Endothelial cell of umbilical vein (primary cell): ENCODE measurements at regions not wholly inside any gene's neighbourhood (a gene's known extent, or its start where the extent isn't known, plus 50 kb on each side); places are given as distances from the start of the nearest gene placed in this dataset.

Experiments
- BruUV-seq: library from RNA; stranded (reverse); fragments of 400-500 nt; replicated peaks from 2 replicates; lab custom pipeline; 2021; lab: Mats Ljungman, UMichigan
- CTCF ChIA-PET: fragments of 300-600, 350-600 bp; sonication (Branson Sonifier 250); formaldehyde crosslinking; loops from one replicate; lab custom pipeline; 2021; ENCODE audit warnings: antibody characterized with exemption, inconsistent platforms; lab: Charles Lee
- POLR2A ChIA-PET: fragments of 300-600, 350-600 bp; sonication (Branson Sonifier 250); formaldehyde crosslinking; loops from one replicate; lab custom pipeline; 2021; ENCODE audit warnings: antibody characterized with exemption, inconsistent platforms; lab: Charles Lee
- DNase-seq: peaks from one replicate; pipeline ENCODE4 v3.0.0-alpha.2; 2011; ENCODE audit warnings: low read depth, low spot score
- FAIRE-seq: peaks from 2 replicates; lab custom pipeline; 2011; peaks lifted over from hg19 to GRCh38; lab: Jason Lieb, UNC
- H2AFZ ChIP-seq: 2 replicates; pipeline ENCODE4 v1.6.0; 2012; ENCODE audit warnings: low read depth, low read length, control low read depth, inconsistent platforms
- H3K27ac ChIP-seq: 2 replicates; pipeline ENCODE4 v1.5.1; 2011; ENCODE audit warnings: low read depth, mild to moderate bottlenecking, control low read depth, low read length, moderate library complexity; ENCODE audit not compliant: insufficient read depth
- H3K27me3 ChIP-seq, 2 experiments: 2 replicates each; pipeline versions ENCODE4 v1.6.0 to v1.6.1; 2011; ENCODE audit warnings: low read length in 2 of 2, mixed read lengths in 1 of 2; ENCODE audit not compliant: control insufficient read depth in 2 of 2, insufficient read depth in 2 of 2
- H3K36me3 ChIP-seq, 2 experiments: 2 replicates in 1 of 2; 3 replicates in 1 of 2; pipeline ENCODE4 v1.5.1; 2011; ENCODE audit warnings: low read length in 2 of 2, mild to moderate bottlenecking in 1 of 2, moderate library complexity in 1 of 2; ENCODE audit not compliant: control insufficient read depth in 2 of 2, insufficient read depth in 2 of 2; ENCODE audit errors: extremely low read depth in 1 of 2
- H3K4me1 ChIP-seq: 3 replicates; pipeline ENCODE4 v1.5.1; 2011; ENCODE audit warnings: mild to moderate bottlenecking, low read length; ENCODE audit not compliant: control insufficient read depth, insufficient read depth; ENCODE audit errors: extremely low read depth
- H3K4me2 ChIP-seq: 2 replicates; pipeline ENCODE4 v1.6.1; 2011; ENCODE audit warnings: low read length, control low read depth, mixed read lengths; ENCODE audit not compliant: insufficient read depth
- H3K4me3 ChIP-seq, 3 experiments: fragments of 200-600 bp in 1 of 3; sonication (generic), shearing (Covaris generic) in 1 of 3; replicated peaks in 1 of 3; 2 replicates each; pipeline ENCODE4 v1.5.1; 2011 to 2016; ENCODE audit warnings: control low read depth in 3 of 3, low read length in 3 of 3, mild to moderate bottlenecking in 2 of 3, inconsistent platforms in 1 of 3, low read depth in 1 of 3, moderate library complexity in 1 of 3; ENCODE audit not compliant: insufficient read depth in 1 of 3
- H3K79me2 ChIP-seq: 2 replicates; pipeline ENCODE4 v1.6.0; 2012; ENCODE audit warnings: low read length, inconsistent platforms; ENCODE audit not compliant: control insufficient read depth, insufficient read depth
- H3K9ac ChIP-seq: replicated peaks from 2 replicates; pipeline ENCODE3; 2011; ENCODE audit warnings: low read length, control low read depth; ENCODE audit not compliant: insufficient read depth; ENCODE audit errors: extremely low read depth
- H3K9me1 ChIP-seq: replicated peaks from 3 replicates; pipeline ENCODE4 v1.6.0; 2011; ENCODE audit warnings: mild to moderate bottlenecking, low read length; ENCODE audit not compliant: control insufficient read depth, insufficient read depth; ENCODE audit errors: extremely low read depth
- H3K9me3 ChIP-seq: replicated peaks from 2 replicates; pipeline ENCODE4 v1.5.1; 2012; ENCODE audit warnings: low read length, inconsistent platforms; ENCODE audit not compliant: control insufficient read depth, insufficient read depth
- H4K20me1 ChIP-seq: replicated peaks from 2 replicates; pipeline ENCODE3; 2011; ENCODE audit warnings: mild to moderate bottlenecking, low read length; ENCODE audit not compliant: control insufficient read depth, insufficient read depth; ENCODE audit errors: extremely low read depth
- EZH2 ChIP-seq: IDR thresholded peaks from 2 replicates; pipeline ENCODE4 v1.6.1; 2012; ENCODE audit warnings: borderline replicate concordance, low read depth, mild to moderate bottlenecking, moderate library complexity, low read length, inconsistent platforms; ENCODE audit not compliant: severe bottlenecking
- FOS ChIP-seq: IDR thresholded peaks from 2 replicates; pipeline ENCODE4 v1.6.1; 2011; ENCODE audit warnings: mild to moderate bottlenecking, low read length, moderate library complexity, borderline replicate concordance; ENCODE audit not compliant: insufficient read depth
- GATA2 ChIP-seq: IDR thresholded peaks from 2 replicates; pipeline ENCODE4 v1.7.0; 2011; ENCODE audit warnings: low read depth, mild to moderate bottlenecking, moderate library complexity, mixed read lengths, low read length; ENCODE audit not compliant: insufficient read length, insufficient read depth
- JUN ChIP-seq: IDR thresholded peaks from 2 replicates; pipeline ENCODE4 v1.6.1; 2011; ENCODE audit warnings: borderline replicate concordance, low read depth; ENCODE audit not compliant: insufficient read length, insufficient read depth
- MYC ChIP-seq: IDR thresholded peaks from one replicate; pipeline ENCODE4 v1.6.1; 2011; ENCODE audit warnings: mild to moderate bottlenecking, low read depth, low read length
- POLR2A ChIP-seq: IDR thresholded peaks from 2 replicates; pipeline ENCODE4 v1.6.1; 2012; ENCODE audit warnings: low read depth, mild to moderate bottlenecking, control low read depth, low read length
- POLR2AphosphoS5 ChIP-seq: IDR thresholded peaks from 2 replicates; pipeline ENCODE4 v1.6.1; 2012; ENCODE audit warnings: low read depth, mild to moderate bottlenecking, control low read depth, low read length, moderate library complexity; ENCODE audit not compliant: insufficient read depth
- dilution Hi-C: fragments of 300-500 bp; cut with MboI; formaldehyde crosslinking; loops from one replicate; pipeline ENCODE4 v1.15.0; 2019; ENCODE audit warnings: low sequenced_read_pairs; ENCODE audit not compliant: extremely low pct_ligation_motif_present
- intact Hi-C: fragments of 100-400 bp; cut with micrococcal nuclease; formaldehyde crosslinking; loops from one replicate; pipeline ENCODE4 v1.10.0; 2022
- TF ChIP-seq, protein P1 (sequence below): IDR thresholded peaks from 2 replicates; pipeline ENCODE4 v1.6.1; 2011; ENCODE audit not compliant: insufficient read depth, insufficient read length
- TF ChIP-seq, protein P2 (sequence below), 2 donors: IDR thresholded peaks; 1 replicate in 1 of 2; 2 replicates in 1 of 2; pipeline ENCODE4 v1.5.1; 2011; ENCODE audit warnings: low read length in 2 of 2, mild to moderate bottlenecking in 2 of 2, moderate library complexity in 2 of 2, control low read depth in 1 of 2, inconsistent platforms in 1 of 2, low read depth in 1 of 2; ENCODE audit not compliant: insufficient read depth in 1 of 2; ENCODE audit errors: extremely low read depth in 1 of 2

DNA sequence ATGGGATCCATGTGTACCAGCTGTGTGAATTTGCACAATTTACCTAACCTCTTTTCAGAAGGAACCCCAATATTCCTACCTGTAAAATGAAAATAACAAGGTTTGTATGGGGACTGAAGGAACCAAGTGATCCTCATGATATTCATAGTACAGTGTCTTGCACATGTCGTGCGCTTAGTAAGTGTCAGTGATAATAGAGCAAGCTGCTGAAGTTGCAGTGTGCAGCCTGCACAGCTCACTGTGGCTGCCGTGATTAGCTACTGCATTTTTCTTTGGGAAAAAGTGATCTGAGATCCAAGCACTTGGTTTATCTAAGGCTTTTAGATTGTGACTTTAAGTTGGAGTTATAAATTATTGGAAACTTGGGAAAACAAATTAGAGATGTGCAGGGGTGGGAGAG lies 135.9 kb upstream of the FRY start:
- no peak overlapping the region for H3K9ac ChIP-seq
- H3K9me1 ChIP-seq, result no peaks in the 10 kb centered on the region
- H2AFZ ChIP-seq, result no peak overlapping the region
- no peaks in the 10 kb centered on the region for H3K4me1 ChIP-seq
- no peaks in the 10 kb centered on the region for H3K36me3 ChIP-seq
- intact Hi-C loops (no loop called here), dilution Hi-C loops (no loop called here)
- BruUV-seq, result no TSS peak
- ChIA-PET POLR2A (no interaction called here), CTCF (interaction anchor here (4.9 kb wide), 1 partner anchor 14 kb away, joined by 33 read pairs; no protein-coding TSS in a partner anchor)
- H4K20me1 ChIP-seq, result no peaks in the 10 kb centered on the region
- no peak overlapping the region for H3K4me3 ChIP-seq
- TF ChIP-seq JUN (no peak), GATA2 (no peak), POLR2AphosphoS5 (no peak), POLR2A (no peak), FOS (no peak), MYC (no peak), EZH2 (no peak)
- TF ChIP-seq, protein P1, sequence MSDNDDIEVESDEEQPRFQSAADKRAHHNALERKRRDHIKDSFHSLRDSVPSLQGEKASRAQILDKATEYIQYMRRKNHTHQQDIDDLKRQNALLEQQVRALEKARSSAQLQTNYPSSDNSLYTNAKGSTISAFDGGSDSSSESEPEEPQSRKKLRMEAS, result no peak
- TF ChIP-seq, protein P2, sequence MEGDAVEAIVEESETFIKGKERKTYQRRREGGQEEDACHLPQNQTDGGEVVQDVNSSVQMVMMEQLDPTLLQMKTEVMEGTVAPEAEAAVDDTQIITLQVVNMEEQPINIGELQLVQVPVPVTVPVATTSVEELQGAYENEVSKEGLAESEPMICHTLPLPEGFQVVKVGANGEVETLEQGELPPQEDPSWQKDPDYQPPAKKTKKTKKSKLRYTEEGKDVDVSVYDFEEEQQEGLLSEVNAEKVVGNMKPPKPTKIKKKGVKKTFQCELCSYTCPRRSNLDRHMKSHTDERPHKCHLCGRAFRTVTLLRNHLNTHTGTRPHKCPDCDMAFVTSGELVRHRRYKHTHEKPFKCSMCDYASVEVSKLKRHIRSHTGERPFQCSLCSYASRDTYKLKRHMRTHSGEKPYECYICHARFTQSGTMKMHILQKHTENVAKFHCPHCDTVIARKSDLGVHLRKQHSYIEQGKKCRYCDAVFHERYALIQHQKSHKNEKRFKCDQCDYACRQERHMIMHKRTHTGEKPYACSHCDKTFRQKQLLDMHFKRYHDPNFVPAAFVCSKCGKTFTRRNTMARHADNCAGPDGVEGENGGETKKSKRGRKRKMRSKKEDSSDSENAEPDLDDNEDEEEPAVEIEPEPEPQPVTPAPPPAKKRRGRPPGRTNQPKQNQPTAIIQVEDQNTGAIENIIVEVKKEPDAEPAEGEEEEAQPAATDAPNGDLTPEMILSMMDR (IDR thresholded peaks at IDR 0.05; ENCODE audit: extremely low read depth in 1 of 2, insufficient read depth in 1 of 2, low read depth in 1 of 2, low read length in 2 of 2), result no peak
- no peaks in the 10 kb centered on the region for H3K79me2 ChIP-seq
- no peak overlapping the region for H3K4me2 ChIP-seq
- H3K9me3 ChIP-seq, result no peaks in the 10 kb centered on the region
- FAIRE-seq (no peak), DNase-seq (no peak)
- no peak overlapping the region for H3K27ac ChIP-seq
- peaks cover 0 to 3% of the 10 kb centered on the region in 2 experiments for H3K27me3 ChIP-seq
